H1 (cell line): ENCODE measurements at regions not wholly inside any gene's neighbourhood (a gene's known extent, or its start where the extent isn't known, plus 50 kb on each side); places are given as distances from the start of the nearest gene placed in this dataset.

Experiments
- CTCF ChIA-PET: fragments of 300-600 bp; sonication (Branson Sonifier 250); formaldehyde crosslinking; loops from one replicate; lab custom pipeline; 2021; ENCODE audit not compliant: partially characterized antibody; lab: Charles Lee
- POLR2A ChIA-PET: fragments of 300-600 bp; sonication (Branson Sonifier 250); formaldehyde crosslinking; loops from one replicate; lab custom pipeline; 2021; ENCODE audit warnings: inconsistent platforms; ENCODE audit not compliant: partially characterized antibody; lab: Charles Lee
- DNase-seq, 2 experiments: peaks; one replicate each; pipeline versions ENCODE4 v3.0.0 to v3.0.0-alpha.2; 2010 to 2022; ENCODE audit warnings: low spot score in 2 of 2, low read depth in 1 of 2, mixed read lengths in 1 of 2
- FAIRE-seq: peaks from 2 replicates; lab custom pipeline; 2011; peaks lifted over from hg19 to GRCh38; lab: Jason Lieb, UNC
- H2AFZ ChIP-seq: 2 replicates; pipeline ENCODE4 v1.8.1; 2012; ENCODE audit warnings: low read length, inconsistent platforms
- H2AK5ac ChIP-seq: 2 replicates; pipeline ENCODE4 v1.6.1; 2013; ENCODE audit warnings: low read depth, low read length
- H2BK120ac ChIP-seq: replicated peaks from 2 replicates; pipeline ENCODE3; 2013; ENCODE audit warnings: low read depth, low read length, inconsistent platforms
- H2BK12ac ChIP-seq: 2 replicates; pipeline ENCODE4 v1.6.1; 2013; ENCODE audit warnings: low read depth, low read length
- H2BK15ac ChIP-seq: 2 replicates; pipeline ENCODE4 v1.6.1; 2013; ENCODE audit warnings: low read length
- H2BK20ac ChIP-seq: 2 replicates; pipeline ENCODE4 v1.6.1; 2013; ENCODE audit warnings: low read length
- H2BK5ac ChIP-seq: 2 replicates; pipeline ENCODE4 v1.6.1; 2013; ENCODE audit warnings: low read depth, low read length
- H3K14ac ChIP-seq: 2 replicates; pipeline ENCODE4 v1.6.1; 2013; ENCODE audit warnings: inconsistent platforms; ENCODE audit not compliant: insufficient read length
- H3K18ac ChIP-seq: 2 replicates; pipeline ENCODE4 v1.6.1; 2013; ENCODE audit warnings: low read length; ENCODE audit errors: extremely low read depth
- H3K23ac ChIP-seq: 2 replicates; pipeline ENCODE4 v1.6.1; 2013; ENCODE audit warnings: inconsistent platforms; ENCODE audit not compliant: insufficient read length
- H3K23me2 ChIP-seq: 2 replicates; pipeline ENCODE4 v1.6.1; 2013; ENCODE audit warnings: low read depth, low read length
- H3K27ac ChIP-seq: 2 replicates; pipeline ENCODE4 v1.6.1; 2011; ENCODE audit warnings: low read depth, low read length, inconsistent platforms
- H3K27me3 ChIP-seq, 4 experiments: replicated peaks in 1 of 4; 1 replicate in 1 of 4; 2 replicates in 3 of 4; pipeline versions ENCODE4 v1.6.1 to v1.8.1; 2011 to 2013; ENCODE audit warnings: low read length in 3 of 4, mild to moderate bottlenecking in 3 of 4, inconsistent platforms in 2 of 4, mixed read lengths in 2 of 4, moderate library complexity in 1 of 4; ENCODE audit not compliant: control insufficient read depth in 3 of 4, insufficient read depth in 3 of 4; ENCODE audit errors: extremely low read depth in 1 of 4
- H3K36me3 ChIP-seq, 4 experiments: 2 replicates each; pipeline versions ENCODE4 v1.6.1 to v1.8.1; 2011 to 2013; ENCODE audit warnings: mild to moderate bottlenecking in 4 of 4, low read length in 3 of 4, moderate library complexity in 2 of 4, control low read depth in 1 of 4, inconsistent platforms in 1 of 4; ENCODE audit not compliant: insufficient read depth in 4 of 4, control insufficient read depth in 2 of 4
- H3K4ac ChIP-seq: replicated peaks from 2 replicates; pipeline ENCODE3; 2013; ENCODE audit warnings: low read length, low read depth, mixed read lengths, inconsistent platforms; ENCODE audit not compliant: insufficient read length
- H3K4me1 ChIP-seq, 4 experiments: replicated peaks in 1 of 4; 1 replicate in 1 of 4; 2 replicates in 3 of 4; pipeline versions ENCODE4 v1.6.1 to v1.8.1; 2011 to 2013; ENCODE audit warnings: low read length in 3 of 4, inconsistent platforms in 2 of 4, mixed read lengths in 1 of 4; ENCODE audit not compliant: insufficient read depth in 4 of 4, control insufficient read depth in 3 of 4
- H3K4me2 ChIP-seq, 2 experiments: 2 replicates each; pipeline versions ENCODE4 v1.6.1 to v1.8.1; 2011 to 2013; ENCODE audit warnings: low read depth in 2 of 2, low read length in 2 of 2, control low read depth in 1 of 2, inconsistent platforms in 1 of 2, mild to moderate bottlenecking in 1 of 2; ENCODE audit not compliant: insufficient read depth in 1 of 2
- H3K4me3 ChIP-seq, 4 experiments: fragments of 200-600, 300-600 bp in 1 of 4; sonication (generic), shearing (Covaris generic), sonication (Bioruptor Twin) in 1 of 4; 2 replicates each; pipeline versions ENCODE4 v1.5.1 to v1.8.1; 2011 to 2016; ENCODE audit warnings: low read length in 4 of 4, low read depth in 3 of 4, control low read depth in 2 of 4, inconsistent platforms in 2 of 4, mild to moderate bottlenecking in 2 of 4, mixed read lengths in 1 of 4, moderate library complexity in 1 of 4; ENCODE audit not compliant: insufficient read depth in 2 of 4; ENCODE audit errors: extremely low read depth in 1 of 4
- H3K56ac ChIP-seq: replicated peaks from 2 replicates; pipeline ENCODE3; 2013; ENCODE audit warnings: low read depth, mild to moderate bottlenecking, mixed read lengths, low read length, inconsistent platforms; ENCODE audit not compliant: insufficient read length
- H3K79me1 ChIP-seq: 2 replicates; pipeline ENCODE4 v1.6.1; 2013; ENCODE audit warnings: low read depth, low read length, control low read depth
- H3K79me2 ChIP-seq, 2 experiments: 2 replicates each; pipeline versions ENCODE4 v1.6.1 to v1.8.1; 2012 to 2013; ENCODE audit warnings: low read length in 2 of 2, mild to moderate bottlenecking in 2 of 2, inconsistent platforms in 1 of 2; ENCODE audit not compliant: insufficient read depth in 2 of 2, control insufficient read depth in 1 of 2
- H3K9ac ChIP-seq, 4 experiments: replicated peaks in 1 of 4; 1 replicate in 1 of 4; 2 replicates in 3 of 4; pipeline versions ENCODE4 v1.6.1 to v1.8.1; 2011 to 2013; ENCODE audit warnings: low read depth in 3 of 4, low read length in 3 of 4, control low read depth in 2 of 4, mild to moderate bottlenecking in 2 of 4, moderate library complexity in 2 of 4, inconsistent platforms in 1 of 4; ENCODE audit errors: extremely low read depth in 1 of 4
- H3K9me3 ChIP-seq, 2 experiments: 2 replicates each; pipeline versions ENCODE4 v1.6.1 to v1.8.1; 2012 to 2013; ENCODE audit warnings: mild to moderate bottlenecking in 2 of 2, moderate library complexity in 2 of 2, control low read depth in 1 of 2, inconsistent platforms in 1 of 2, low read depth in 1 of 2, low read length in 1 of 2, mixed read lengths in 1 of 2; ENCODE audit not compliant: insufficient read depth in 2 of 2
- H4K20me1 ChIP-seq, 2 experiments: replicated peaks in 1 of 2; 2 replicates each; pipeline versions ENCODE3 to v1.8.1; 2011 to 2013; ENCODE audit warnings: inconsistent platforms in 2 of 2, low read length in 2 of 2, mild to moderate bottlenecking in 1 of 2; ENCODE audit not compliant: insufficient read depth in 2 of 2, control insufficient read depth in 1 of 2
- H4K5ac ChIP-seq: 2 replicates; pipeline ENCODE4 v1.6.1; 2013; ENCODE audit warnings: low read length, low read depth, mixed read lengths, inconsistent platforms; ENCODE audit not compliant: insufficient read length
- H4K8ac ChIP-seq: 2 replicates; pipeline ENCODE4 v1.8.0; 2013; ENCODE audit warnings: mild to moderate bottlenecking, moderate library complexity, low read length, inconsistent platforms; ENCODE audit not compliant: insufficient read depth; ENCODE audit errors: extremely low read depth
- H4K91ac ChIP-seq: replicated peaks from 2 replicates; pipeline ENCODE3; 2013; ENCODE audit warnings: low read length, mixed read lengths, inconsistent platforms; ENCODE audit not compliant: insufficient read length
- RNF2 ChIP-seq: fragments of 200-900, 300-1000 bp; sonication (generic); IDR thresholded peaks from 2 replicates; pipeline ENCODE4 v1.7.1; 2016; ENCODE audit warnings: borderline replicate concordance, low read depth, mild to moderate bottlenecking, antibody characterized with exemption, low read length; ENCODE audit not compliant: poor library complexity, severe bottlenecking; ENCODE audit errors: missing control alignments
- WGBS, 2 experiments: shearing (Covaris generic) in 1 of 2; methylation state at CpG; one replicate each; pipeline versions ENCODE4 v1.1.6 to v1.1.7; 2013 to 2015; ENCODE audit warnings: low lambda C conversion rate in 2 of 2, mixed read lengths in 2 of 2, inconsistent platforms in 1 of 2, low coverage in 1 of 2, missing lambda C conversion rate in 1 of 2; ENCODE audit not compliant: insufficient replicate concordance in 2 of 2, insufficient coverage in 1 of 2, insufficient read length in 1 of 2; ENCODE audit errors: extremely low coverage in 1 of 2, missing lambda C conversion rate in 1 of 2; 5-methylcytosine and 5-hydroxymethylcytosine counted together

GRCh38 chr9:11833056-11833455, 860.1 kb upstream of the TYRP1 start:
- Histone ChIP-seq H3K36me3 (no peaks in the 10 kb centered on the region), H3K79me1 (no peaks in the 10 kb centered on the region), H2BK120ac (no peak overlapping the region), H3K27ac (no peak overlapping the region), H3K18ac (no peak overlapping the region), H3K4ac (no peak overlapping the region), H2AK5ac (no peak overlapping the region), H2BK5ac (no peak overlapping the region), H3K23me2 (peaks cover 1% of the 10 kb centered on the region; the same call in 1 of the 2 replicates), H3K9ac (no peak overlapping the region), H3K9me3 (no peaks in the 10 kb centered on the region), H2AFZ (no peak overlapping the region), H2BK12ac (no peak overlapping the region), H3K4me2 (no peak overlapping the region), H3K27me3 (no peaks in the 10 kb centered on the region), H2BK20ac (no peak overlapping the region), H4K91ac (no peak overlapping the region), H3K79me2 (no peaks in the 10 kb centered on the region), H4K5ac (no peak overlapping the region)
- no peak for DNase-seq
- CTCF ChIA-PET, result no interaction called here
- TF ChIP-seq RNF2, result no peak
- TF ChIP-seq, all 59 proteins: peak for 0
- 97% methylated on average over 2 of the region's 2 CpGs; no CpG with 5 or more reads in 1 of the 2 experiments for WGBS, 2 experiments
- no peak for FAIRE-seq
- H3K56ac ChIP-seq, result no peak overlapping the region
- no peak overlapping the region for H4K8ac ChIP-seq
- POLR2A ChIA-PET, result no interaction called here
- no peak overlapping the region for H3K14ac ChIP-seq
- no peak overlapping the region for H3K4me3 ChIP-seq
- no peaks in the 10 kb centered on the region for H3K4me1 ChIP-seq
- no peak overlapping the region for H3K23ac ChIP-seq
- H4K20me1 ChIP-seq, result no peaks in the 10 kb centered on the region
- H2BK15ac ChIP-seq, result no peak overlapping the region
